Right lobe of liver (tissue), 6 donors: ENCODE measurements at regions not wholly inside any gene's neighbourhood (a gene's known extent, or its start where the extent isn't known, plus 50 kb on each side); places are given as distances from the start of the nearest gene placed in this dataset.

Experiments
- ATAC-seq, 4 donors: fragments of 200-7000 bp; cut with Tn5 transposase; one replicate each; pipeline ENCODE4 v1.9.1; 2020; ENCODE audit warnings: mild to moderate bottlenecking in 4 of 4, moderate library complexity in 4 of 4
- DNase-seq, 3 donors: peaks; one replicate each; pipeline ENCODE4 v3.0.0-alpha.2; 2020
- H3K27ac ChIP-seq, 3 donors: fragments of 200-600 bp; one replicate each; pipeline ENCODE4 v1.8.0; 2022
- H3K27me3 ChIP-seq, 2 donors: fragments of 200-600 bp; one replicate each; pipeline ENCODE4 v1.8.0; 2022
- H3K36me3 ChIP-seq, 4 donors: fragments of 200-600 bp; sonication (generic) in 1 of 4; one replicate each; pipeline versions ENCODE4 v1.5.1 to v1.8.0; 2017 to 2022; ENCODE audit warnings: control low read depth in 1 of 4
- H3K4me1 ChIP-seq, 4 donors: fragments of 200-600 bp; sonication (generic) in 1 of 4; one replicate each; pipeline versions ENCODE4 v1.5.1 to v1.8.0; 2017 to 2022; ENCODE audit warnings: control low read depth in 1 of 4
- H3K4me3 ChIP-seq, 3 donors: fragments of 200-600 bp; one replicate each; pipeline ENCODE4 v1.8.0; 2022
- H3K9me3 ChIP-seq, 4 donors: fragments of 200-600 bp; sonication (generic) in 1 of 4; one replicate each; pipeline versions ENCODE4 v1.5.1 to v1.8.0; 2017 to 2022; ENCODE audit warnings: control low read depth in 1 of 4
- CTCF ChIP-seq, 4 donors: fragments of 200-600 bp in 3 of 4; fragments of 450-650 bp in 1 of 4; IDR thresholded peaks; one replicate each; pipeline versions ENCODE4 v1.5.1 to v1.8.0; 2016 to 2022; ENCODE audit warnings: antibody characterized with exemption in 4 of 4, mild to moderate bottlenecking in 2 of 4
- POLR2A ChIP-seq: fragments of 450-650 bp; IDR thresholded peaks from one replicate; pipeline ENCODE4 v1.6.1; 2017; ENCODE audit warnings: antibody characterized with exemption, mild to moderate bottlenecking
- WGBS: methylation state at CpG from one replicate; pipeline ENCODE4 v1.1.6; 2018; ENCODE audit warnings: low coverage, low lambda C conversion rate; ENCODE audit not compliant: insufficient coverage; ENCODE audit errors: missing lambda C conversion rate; 5-methylcytosine and 5-hydroxymethylcytosine counted together
- intact Hi-C, 2 donors: fragments of 100-400 bp; cut with DNase I; formaldehyde crosslinking; loops; one replicate each; pipeline versions ENCODE4 v1.11.2 to v1.14.1; 2022
- donor health status: DM: no; HTN: yes; CAD: no.
- donor health status: DM: no; HTN: no; CAD: no.
- donor health status: DM: no; HTN: no; CAD: no.
- donor health status: DM: no; HTN: yes; CAD: no.
- donor health status: DM: no; HTN: yes; CAD: no.

- DNase-seq (peak in 1 of 3 donors; percentile 4), ATAC-seq (peak in 1 of 4 donors; percentile 63)
- Histone ChIP-seq H3K27me3 (no peaks in the 10 kb centered on the region), H3K9me3 (no peaks in the 10 kb centered on the region), H3K4me3 (no peak overlapping the region), H3K27ac (no peak overlapping the region), H3K4me1 (no peaks in the 10 kb centered on the region), H3K36me3 (no peaks in the 10 kb centered on the region)
- TF ChIP-seq POLR2A (no peak), CTCF (IDR thresholded peaks at IDR 0.05) (no peak)
- intact Hi-C loops = loop anchor here in 1 of 2 donors (10.0 kb wide), 1 partner anchor 238 kb away; no protein-coding TSS in a partner anchor
Measured at GRCh38 chr6:167742719-167743303, 83.9 kb upstream of the AFDN start.

GRCh38 chr6:167744681-167745669 lies 81.7 kb upstream of the AFDN start:
- Histone ChIP-seq H3K9me3 (no peaks in the 10 kb centered on the region), H3K27ac (no peak overlapping the region), H3K36me3 (no peaks in the 10 kb centered on the region), H3K4me3 (no peak overlapping the region), H3K27me3 (no peaks in the 10 kb centered on the region), H3K4me1 (peaks cover 0 to under 1% (median 0%) of the 10 kb centered on the region in 4 donors)
- ATAC-seq = no peak
- TF ChIP-seq POLR2A = no peak
- no peak for TF ChIP-seq CTCF (IDR thresholded peaks at IDR 0.05)
- 69% methylated on average over 13 of the region's 16 CpGs for WGBS
- peak in 1 of 3 donors; percentile 14 for DNase-seq
- intact Hi-C loops = loop anchor here in 1 of 2 donors (10.0 kb wide), 1 partner anchor 240 kb away; no protein-coding TSS in a partner anchor

GRCh38 chr6:167745670-167746389 lies 80.9 kb upstream of the AFDN start:
- DNase-seq (peak in 1 of 3 donors; percentile 45), ATAC-seq (no peak)
- H3K27ac ChIP-seq = no peak overlapping the region
- H3K36me3 ChIP-seq = no peaks in the 10 kb centered on the region
- peaks cover 0 to 9% (median 4%) of the 10 kb centered on the region in 4 donors for H3K4me1 ChIP-seq
- intact Hi-C loops = loop anchor here in 1 of 2 donors (10.0 kb wide), 1 partner anchor 241 kb away; no protein-coding TSS in a partner anchor
- 71% methylated on average over 11 of the region's 19 CpGs for WGBS
- H3K4me3 ChIP-seq = no peak overlapping the region
- TF ChIP-seq POLR2A = no peak
- H3K27me3 ChIP-seq = no peaks in the 10 kb centered on the region
- H3K9me3 ChIP-seq = no peaks in the 10 kb centered on the region

GRCh38 chr6:167746390-167746907 lies 80.3 kb upstream of the AFDN start:
- 94% methylated on average over 16 of the region's 17 CpGs for WGBS
- Histone ChIP-seq H3K27me3 (no peaks in the 10 kb centered on the region), H3K9me3 (no peaks in the 10 kb centered on the region), H3K27ac (no peak overlapping the region), H3K36me3 (no peaks in the 10 kb centered on the region), H3K4me3 (no peak overlapping the region), H3K4me1 (peaks cover 0 to 15% (median 6%) of the 10 kb centered on the region in 4 donors)
- ATAC-seq (no peak), DNase-seq (peak in 1 of 3 donors; percentile 28)
- no peak for TF ChIP-seq CTCF (IDR thresholded peaks at IDR 0.05)
- TF ChIP-seq POLR2A = no peak
- intact Hi-C loops = loop anchor here in 1 of 2 donors (10.0 kb wide), 1 partner anchor 242 kb away; no protein-coding TSS in a partner anchor
